Skeletal muscle cell (primary cell): ENCODE measurements at regions not wholly inside any gene's neighbourhood (a gene's known extent, or its start where the extent isn't known, plus 50 kb on each side); places are given as distances from the start of the nearest gene placed in this dataset.

Experiments
- DNase-seq: peaks from one replicate; pipeline ENCODE4 v3.0.0-alpha.2; 2010; ENCODE audit warnings: low read depth
- H3K4me3 ChIP-seq: 2 replicates; pipeline ENCODE4 v1.5.1; 2011; ENCODE audit warnings: low read depth, mild to moderate bottlenecking, control low read depth, low read length, moderate library complexity

GRCh38 chr3:159899166-159899565, 89.5 kb upstream of the IL12A start:
- H3K4me3 ChIP-seq = no peak overlapping the region
- no peak for DNase-seq

GRCh38 chr3:159902546-159903314, 85.9 kb upstream of the IL12A start:
- DNase-seq = no peak
- no peak overlapping the region for H3K4me3 ChIP-seq

GRCh38 chr3:159904455-159904854, 84.2 kb upstream of the IL12A start:
- no peak for DNase-seq
- H3K4me3 ChIP-seq = no peak overlapping the region

- no peak for DNase-seq
- H3K4me3 ChIP-seq = no peak overlapping the region
Measured at GRCh38 chr3:159904911-159905310, 83.7 kb upstream of the IL12A start.

- no peak overlapping the region for H3K4me3 ChIP-seq
- no peak for DNase-seq
Measured at GRCh38 chr3:159907828-159908227, 80.8 kb upstream of the IL12A start.

GRCh38 chr3:159910991-159911663, 77.5 kb upstream of the IL12A start:
- no peak overlapping the region for H3K4me3 ChIP-seq
- DNase-seq = no peak

- no peak overlapping the region for H3K4me3 ChIP-seq
- DNase-seq = no peak
Measured at GRCh38 chr3:159911664-159912037, 77.0 kb upstream of the IL12A start.

GRCh38 chr3:159913712-159914414, 74.8 kb upstream of the IL12A start:
- no peak overlapping the region for H3K4me3 ChIP-seq
- DNase-seq = no peak

GRCh38 chr3:159914426-159914825, 74.2 kb upstream of the IL12A start:
- no peak overlapping the region for H3K4me3 ChIP-seq
- DNase-seq = no peak

GRCh38 chr3:159916052-159916451, 72.6 kb upstream of the IL12A start:
- no peak for DNase-seq
- no peak overlapping the region for H3K4me3 ChIP-seq

GRCh38 chr3:159917141-159917540, 71.5 kb upstream of the IL12A start:
- no peak for DNase-seq
- no peak overlapping the region for H3K4me3 ChIP-seq

GRCh38 chr3:159919873-159920272, 68.8 kb upstream of the IL12A start:
- DNase-seq = no peak
- no peak overlapping the region for H3K4me3 ChIP-seq

GRCh38 chr3:159922193-159922840, 66.3 kb upstream of the IL12A start:
- no peak for DNase-seq
- H3K4me3 ChIP-seq = no peak overlapping the region

- no peak overlapping the region for H3K4me3 ChIP-seq
- DNase-seq = no peak
Measured at GRCh38 chr3:159922861-159923312, 65.7 kb upstream of the IL12A start.

- no peak overlapping the region for H3K4me3 ChIP-seq
- DNase-seq = no peak
Measured at GRCh38 chr3:159923336-159923735, 65.3 kb upstream of the IL12A start.

- no peak overlapping the region for H3K4me3 ChIP-seq
- no peak for DNase-seq
Measured at GRCh38 chr3:159923956-159924355, 64.7 kb upstream of the IL12A start.

GRCh38 chr3:159924411-159924810, 64.2 kb upstream of the IL12A start:
- no peak overlapping the region for H3K4me3 ChIP-seq
- no peak for DNase-seq

- H3K4me3 ChIP-seq = no peak overlapping the region
- DNase-seq = no peak
Measured at GRCh38 chr3:159925248-159925647, 63.4 kb upstream of the IL12A start.

GRCh38 chr3:159926573-159926972, 62.1 kb upstream of the IL12A start:
- H3K4me3 ChIP-seq = no peak overlapping the region
- no peak for DNase-seq

GRCh38 chr3:159928071-159928491, 60.6 kb upstream of the IL12A start:
- DNase-seq = no peak
- no peak overlapping the region for H3K4me3 ChIP-seq
